Ishikawa (cell line): ENCODE measurements at regions not wholly inside any gene's neighbourhood (a gene's known extent, or its start where the extent isn't known, plus 50 kb on each side); places are given as distances from the start of the nearest gene placed in this dataset.

Source experiments
- CEBPB ChIP-seq: IDR thresholded peaks from 2 replicates; pipeline ENCODE4 v1.6.1; 2012
- NFIC ChIP-seq: IDR thresholded peaks from 2 replicates; pipeline ENCODE4 v1.6.1; 2012
- RAD21 ChIP-seq: IDR thresholded peaks from 2 replicates; pipeline ENCODE4 v1.6.1; 2012; ENCODE audit warnings: low read depth
- TAF1 ChIP-seq: IDR thresholded peaks from 2 replicates; pipeline ENCODE4 v1.6.1; 2012; ENCODE audit warnings: low read depth, mild to moderate bottlenecking
- TF ChIP-seq, protein P1 (sequence below): IDR thresholded peaks from 2 replicates; pipeline ENCODE4 v1.6.1; 2012

DNA sequence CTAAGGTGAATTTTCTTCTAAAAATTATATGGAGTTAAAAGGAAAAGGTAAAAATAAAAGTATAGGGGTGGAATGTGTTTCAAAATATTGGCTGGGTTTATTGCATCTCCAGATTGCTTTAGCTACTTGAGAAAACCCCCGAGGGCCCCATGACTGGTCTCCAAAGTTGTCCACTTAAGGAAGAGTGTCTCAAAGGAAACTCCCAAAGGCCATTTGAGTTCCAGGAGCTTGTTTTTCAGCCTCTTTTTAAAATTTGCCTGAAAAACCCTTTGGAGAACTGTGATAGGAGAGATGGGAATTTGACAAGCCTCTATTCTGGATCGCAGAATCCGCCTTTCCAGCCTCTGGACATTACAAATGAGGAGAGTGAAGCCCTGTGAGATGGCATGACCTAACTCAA is 225.6 kb downstream of the ZNF326 start:
- no peak for TF ChIP-seq RAD21
- TF ChIP-seq NFIC = no peak
- TF ChIP-seq, protein P1, sequence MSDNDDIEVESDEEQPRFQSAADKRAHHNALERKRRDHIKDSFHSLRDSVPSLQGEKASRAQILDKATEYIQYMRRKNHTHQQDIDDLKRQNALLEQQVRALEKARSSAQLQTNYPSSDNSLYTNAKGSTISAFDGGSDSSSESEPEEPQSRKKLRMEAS = no peak
- no peak for TF ChIP-seq TAF1
- no peak for TF ChIP-seq CEBPB
